Liver (tissue), 8 donors: ENCODE measurements at regions not wholly inside any gene's neighbourhood (a gene's known extent, or its start where the extent isn't known, plus 50 kb on each side); places are given as distances from the start of the nearest gene placed in this dataset.
"Not testable (repeated sequence)": the region's sequence is repeated elsewhere in the genome, so short reads cannot be mapped to it uniquely, and the experiment has no call there.

Source experiments
- DNase-seq: peaks from one replicate; pipeline ENCODE4 v3.0.0-alpha.2; 2017; ENCODE audit warnings: low spot score
- H3K27ac ChIP-seq, 2 donors: one replicate each; pipeline ENCODE4 v1.7.0; 2013; ENCODE audit warnings: inconsistent platforms in 2 of 2, low read length in 2 of 2, control low read depth in 1 of 2, low read depth in 1 of 2, mild to moderate bottlenecking in 1 of 2
- H3K27me3 ChIP-seq, 4 donors: one replicate each; pipeline versions ENCODE4 v1.6.1 to v1.7.0; 2013; ENCODE audit warnings: low read length in 3 of 4, inconsistent platforms in 1 of 4, mild to moderate bottlenecking in 1 of 4, moderate library complexity in 1 of 4; ENCODE audit not compliant: control insufficient read depth in 4 of 4, insufficient read depth in 4 of 4
- H3K36me3 ChIP-seq, 4 donors: one replicate each; pipeline versions ENCODE4 v1.6.1 to v1.7.0; 2013; ENCODE audit warnings: low read length in 3 of 4, mild to moderate bottlenecking in 3 of 4, low read depth in 1 of 4, moderate library complexity in 1 of 4; ENCODE audit not compliant: control insufficient read depth in 4 of 4, insufficient read depth in 3 of 4
- H3K4me1 ChIP-seq, 4 donors: one replicate each; pipeline versions ENCODE4 v1.6.1 to v1.7.0; 2013; ENCODE audit warnings: low read length in 3 of 4, mild to moderate bottlenecking in 3 of 4, moderate library complexity in 1 of 4; ENCODE audit not compliant: control insufficient read depth in 4 of 4, insufficient read depth in 4 of 4
- H3K4me3 ChIP-seq, 3 donors: one replicate each; pipeline versions ENCODE4 v1.6.1 to v1.7.0; 2013; ENCODE audit warnings: low read length in 3 of 3, control low read depth in 1 of 3, low read depth in 1 of 3, mild to moderate bottlenecking in 1 of 3
- H3K9ac ChIP-seq, 2 donors: one replicate each; pipeline ENCODE4 v1.7.0; 2013; ENCODE audit warnings: low read length in 2 of 2, mild to moderate bottlenecking in 2 of 2, moderate library complexity in 2 of 2, control low read depth in 1 of 2, low read depth in 1 of 2
- H3K9me3 ChIP-seq, 4 donors: one replicate each; pipeline versions ENCODE4 v1.6.1 to v1.7.0; 2013; ENCODE audit warnings: low read length in 3 of 4; ENCODE audit not compliant: control insufficient read depth in 4 of 4
- ATF3 ChIP-seq: IDR thresholded peaks from 2 replicates; pipeline ENCODE4 v1.6.1; 2016; ENCODE audit warnings: antibody characterized with exemption
- EGR1 ChIP-seq, 2 donors: IDR thresholded peaks; 2 replicates each; pipeline ENCODE4 v1.6.1; 2016 to 2018; ENCODE audit warnings: antibody characterized with exemption in 2 of 2, low read depth in 2 of 2
- FOXA1 ChIP-seq: IDR thresholded peaks from 2 replicates; pipeline ENCODE4 v1.6.1; 2016; ENCODE audit warnings: antibody characterized with exemption
- FOXA2 ChIP-seq: IDR thresholded peaks from 2 replicates; pipeline ENCODE4 v1.6.1; 2016; ENCODE audit warnings: antibody characterized with exemption
- GABPA ChIP-seq, 2 donors: IDR thresholded peaks in 1 of 2; conservative IDR thresholded peaks in 1 of 2; 2 replicates each; pipeline ENCODE4 v1.6.1; 2016; ENCODE audit warnings: antibody characterized with exemption in 2 of 2, mild to moderate bottlenecking in 1 of 2, moderate library complexity in 1 of 2
- HNF4A ChIP-seq, 2 donors: conservative IDR thresholded peaks; 2 replicates each; pipeline ENCODE4 v1.6.1; 2016; ENCODE audit warnings: antibody characterized with exemption in 2 of 2, mild to moderate bottlenecking in 2 of 2
- HNF4G ChIP-seq: IDR thresholded peaks from 2 replicates; pipeline ENCODE4 v1.6.1; 2016; ENCODE audit warnings: antibody characterized with exemption
- JUND ChIP-seq, 2 donors: IDR thresholded peaks; 2 replicates each; pipeline ENCODE4 v1.6.1; 2016; ENCODE audit warnings: antibody characterized with exemption in 2 of 2
- MAX ChIP-seq: IDR thresholded peaks from 2 replicates; pipeline ENCODE4 v1.6.1; 2016; ENCODE audit warnings: antibody characterized with exemption
- NR2F2 ChIP-seq: IDR thresholded peaks from 2 replicates; pipeline ENCODE4 v1.6.1; 2016; ENCODE audit warnings: antibody characterized with exemption
- RAD21 ChIP-seq, 2 donors: IDR thresholded peaks; 2 replicates each; pipeline ENCODE4 v1.6.1; 2016; ENCODE audit warnings: antibody characterized with exemption in 2 of 2, mild to moderate bottlenecking in 2 of 2
- RXRA ChIP-seq, 2 donors: IDR thresholded peaks; 2 replicates each; pipeline ENCODE4 v1.6.1; 2017 to 2018; ENCODE audit warnings: antibody characterized with exemption in 2 of 2, mild to moderate bottlenecking in 1 of 2
- SP1 ChIP-seq: IDR thresholded peaks from 2 replicates; pipeline ENCODE4 v1.6.1; 2018; ENCODE audit warnings: antibody characterized with exemption, mild to moderate bottlenecking
- TAF1 ChIP-seq: conservative IDR thresholded peaks from 2 replicates; pipeline ENCODE4 v1.6.1; 2016; ENCODE audit warnings: antibody characterized with exemption, mild to moderate bottlenecking
- YY1 ChIP-seq: IDR thresholded peaks from 2 replicates; pipeline ENCODE4 v1.6.1; 2016; ENCODE audit warnings: antibody characterized with exemption, mild to moderate bottlenecking
- ZBTB33 ChIP-seq: IDR thresholded peaks from 2 replicates; pipeline ENCODE4 v1.6.1; 2016; ENCODE audit warnings: antibody characterized with exemption
- WGBS: extraction: QIAGEN DNeasy Blood & Tissue Kit; methylation state at CpG from one replicate; pipeline ENCODE4 v1.1.7; 2013; 5-methylcytosine and 5-hydroxymethylcytosine counted together
- TF ChIP-seq, protein P1 (sequence below): fragments of 150-350 bp; IDR thresholded peaks from 2 replicates; pipeline ENCODE4 v1.5.1; 2017; ENCODE audit warnings: improper control_type of control experiment, low read depth, low read length; ENCODE audit not compliant: missing input control
- TF ChIP-seq, protein P2 (sequence below): IDR thresholded peaks from 2 replicates; pipeline ENCODE4 v1.6.1; 2016; ENCODE audit warnings: antibody characterized with exemption, mild to moderate bottlenecking
- donor health status: healthy.
- donor health status: healthy.
- donor health status: healthy.
- donor health status: healthy.
- donor health status: healthy.

- H3K4me1 ChIP-seq = no peaks in the 10 kb centered on the region
- WGBS = 31% methylated on average over 2 of the region's 2 CpGs
These were observed 1768.9 kb upstream of the CDH9 start for GRCh38 chr5:28807195-28807729.

GRCh38 chr5:28799035-28799434 is 1760.6 kb upstream of the CDH9 start:
- not testable (repeated sequence) for H3K9me3 ChIP-seq, H3K9ac ChIP-seq, H3K27me3 ChIP-seq, H3K4me3 ChIP-seq, H3K4me1 ChIP-seq, DNase-seq, H3K27ac ChIP-seq, H3K36me3 ChIP-seq
- 89% methylated on average over 14 of the region's 16 CpGs for WGBS

More at GRCh38 chr5:28807195-28807729, 1768.9 kb upstream of the CDH9 start:
- Histone ChIP-seq H3K27me3 (no peaks in the 10 kb centered on the region), H3K9ac (no peak overlapping the region), H3K9me3 (no peaks in the 10 kb centered on the region), H3K36me3 (no peaks in the 10 kb centered on the region), H3K27ac (no peak overlapping the region), H3K4me3 (no peak overlapping the region)
- DNase-seq = no peak
- TF ChIP-seq TAF1 = no peak
- no peak for TF ChIP-seq ZBTB33
- no peak for TF ChIP-seq FOXA2
- TF ChIP-seq ATF3 = no peak
- no peak for TF ChIP-seq SP1
- TF ChIP-seq, protein P1, sequence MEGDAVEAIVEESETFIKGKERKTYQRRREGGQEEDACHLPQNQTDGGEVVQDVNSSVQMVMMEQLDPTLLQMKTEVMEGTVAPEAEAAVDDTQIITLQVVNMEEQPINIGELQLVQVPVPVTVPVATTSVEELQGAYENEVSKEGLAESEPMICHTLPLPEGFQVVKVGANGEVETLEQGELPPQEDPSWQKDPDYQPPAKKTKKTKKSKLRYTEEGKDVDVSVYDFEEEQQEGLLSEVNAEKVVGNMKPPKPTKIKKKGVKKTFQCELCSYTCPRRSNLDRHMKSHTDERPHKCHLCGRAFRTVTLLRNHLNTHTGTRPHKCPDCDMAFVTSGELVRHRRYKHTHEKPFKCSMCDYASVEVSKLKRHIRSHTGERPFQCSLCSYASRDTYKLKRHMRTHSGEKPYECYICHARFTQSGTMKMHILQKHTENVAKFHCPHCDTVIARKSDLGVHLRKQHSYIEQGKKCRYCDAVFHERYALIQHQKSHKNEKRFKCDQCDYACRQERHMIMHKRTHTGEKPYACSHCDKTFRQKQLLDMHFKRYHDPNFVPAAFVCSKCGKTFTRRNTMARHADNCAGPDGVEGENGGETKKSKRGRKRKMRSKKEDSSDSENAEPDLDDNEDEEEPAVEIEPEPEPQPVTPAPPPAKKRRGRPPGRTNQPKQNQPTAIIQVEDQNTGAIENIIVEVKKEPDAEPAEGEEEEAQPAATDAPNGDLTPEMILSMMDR = no peak
- no peak for TF ChIP-seq YY1
- TF ChIP-seq RAD21 (IDR thresholded peaks at IDR 0.05) = no peak
- TF ChIP-seq, protein P2, sequence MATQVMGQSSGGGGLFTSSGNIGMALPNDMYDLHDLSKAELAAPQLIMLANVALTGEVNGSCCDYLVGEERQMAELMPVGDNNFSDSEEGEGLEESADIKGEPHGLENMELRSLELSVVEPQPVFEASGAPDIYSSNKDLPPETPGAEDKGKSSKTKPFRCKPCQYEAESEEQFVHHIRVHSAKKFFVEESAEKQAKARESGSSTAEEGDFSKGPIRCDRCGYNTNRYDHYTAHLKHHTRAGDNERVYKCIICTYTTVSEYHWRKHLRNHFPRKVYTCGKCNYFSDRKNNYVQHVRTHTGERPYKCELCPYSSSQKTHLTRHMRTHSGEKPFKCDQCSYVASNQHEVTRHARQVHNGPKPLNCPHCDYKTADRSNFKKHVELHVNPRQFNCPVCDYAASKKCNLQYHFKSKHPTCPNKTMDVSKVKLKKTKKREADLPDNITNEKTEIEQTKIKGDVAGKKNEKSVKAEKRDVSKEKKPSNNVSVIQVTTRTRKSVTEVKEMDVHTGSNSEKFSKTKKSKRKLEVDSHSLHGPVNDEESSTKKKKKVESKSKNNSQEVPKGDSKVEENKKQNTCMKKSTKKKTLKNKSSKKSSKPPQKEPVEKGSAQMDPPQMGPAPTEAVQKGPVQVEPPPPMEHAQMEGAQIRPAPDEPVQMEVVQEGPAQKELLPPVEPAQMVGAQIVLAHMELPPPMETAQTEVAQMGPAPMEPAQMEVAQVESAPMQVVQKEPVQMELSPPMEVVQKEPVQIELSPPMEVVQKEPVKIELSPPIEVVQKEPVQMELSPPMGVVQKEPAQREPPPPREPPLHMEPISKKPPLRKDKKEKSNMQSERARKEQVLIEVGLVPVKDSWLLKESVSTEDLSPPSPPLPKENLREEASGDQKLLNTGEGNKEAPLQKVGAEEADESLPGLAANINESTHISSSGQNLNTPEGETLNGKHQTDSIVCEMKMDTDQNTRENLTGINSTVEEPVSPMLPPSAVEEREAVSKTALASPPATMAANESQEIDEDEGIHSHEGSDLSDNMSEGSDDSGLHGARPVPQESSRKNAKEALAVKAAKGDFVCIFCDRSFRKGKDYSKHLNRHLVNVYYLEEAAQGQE = no peak
- no peak for TF ChIP-seq JUND (IDR thresholded peaks at IDR 0.05)
- no peak for TF ChIP-seq FOXA1
- TF ChIP-seq RXRA (IDR thresholded peaks at IDR 0.05) = no peak
- TF ChIP-seq HNF4G = no peak
- TF ChIP-seq NR2F2 = no peak
- TF ChIP-seq EGR1 (IDR thresholded peaks at IDR 0.05; ENCODE audit: low read depth in 2 of 2) = no peak
- no peak for TF ChIP-seq GABPA (IDR thresholded peaks at IDR 0.05 in 1 of 2, conservative IDR thresholded peaks at IDR 0.05 in 1 of 2)
- no peak for TF ChIP-seq HNF4A (conservative IDR thresholded peaks at IDR 0.05)
- TF ChIP-seq MAX = no peak
